GM19025 (cell line): ENCODE measurements at regions not wholly inside any gene's neighbourhood (a gene's known extent, or its start where the extent isn't known, plus 50 kb on each side); places are given as distances from the start of the nearest gene placed in this dataset.

Experiments used
- ATAC-seq: cut with Tn5 transposase; IDR thresholded peaks from one replicate; pipeline ENCODE4 v1.9.1; 2021; ENCODE audit warnings: mild to moderate bottlenecking, low read depth, moderate library complexity; ENCODE audit not compliant: unreplicated experiment

DNA sequence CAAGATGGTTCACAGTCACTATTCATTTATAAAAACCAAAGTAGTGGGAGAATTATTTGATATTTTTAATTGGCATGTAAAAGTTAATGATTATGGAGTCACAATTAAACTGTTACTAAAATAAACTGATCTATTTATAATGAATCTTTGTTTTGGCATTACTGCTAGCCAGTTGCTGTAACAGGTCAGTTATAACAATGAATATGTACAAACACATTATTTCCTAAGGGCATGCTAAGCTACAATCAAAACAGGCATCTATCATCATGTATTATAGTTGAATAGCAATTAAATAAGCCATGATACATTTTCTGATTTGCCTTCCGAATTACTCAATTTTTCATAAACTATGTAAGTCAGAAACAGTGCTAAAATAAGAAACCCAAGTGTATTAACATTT lies 518.3 kb downstream of the SLC16A7 start:
- ATAC-seq = no peak

DNA sequence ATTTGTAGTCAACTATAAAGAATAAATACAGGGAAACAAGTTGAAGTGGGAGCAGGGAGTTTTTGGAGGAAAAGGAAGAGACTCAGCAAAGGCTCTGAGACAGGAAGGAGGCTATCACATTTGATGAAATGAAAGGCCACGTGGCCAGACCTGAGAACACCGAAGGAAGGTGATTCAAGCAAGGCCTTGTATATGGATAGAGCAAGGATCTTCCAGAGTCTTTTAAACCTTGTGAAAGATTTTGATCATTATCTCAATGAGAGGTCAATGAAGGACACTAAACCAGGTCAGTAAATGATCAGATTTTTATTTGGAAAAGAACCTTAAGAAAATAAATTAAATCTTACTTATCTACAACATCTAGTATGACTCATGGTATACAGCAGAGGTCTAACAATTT lies 523.5 kb downstream of the SLC16A7 start:
- ATAC-seq = no peak

DNA sequence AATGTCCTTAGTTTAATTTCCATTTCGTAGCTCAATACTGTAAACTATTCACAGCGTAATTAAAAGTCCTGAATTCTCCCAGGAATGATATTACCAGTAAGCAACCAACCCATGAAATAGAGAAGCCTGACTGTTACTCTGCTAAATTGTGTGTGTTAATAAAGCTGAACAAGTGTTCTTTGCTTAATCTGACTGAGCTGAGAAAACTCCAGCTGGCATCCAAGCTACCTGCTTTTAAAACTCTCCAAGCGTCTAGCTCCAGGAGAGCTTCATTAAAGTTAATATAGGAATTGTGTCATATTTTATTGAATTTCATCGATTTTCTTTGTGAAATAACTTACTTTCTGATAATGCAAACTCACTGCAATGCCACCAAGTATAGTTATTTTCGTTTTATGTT lies 524.4 kb downstream of the SLC16A7 start:
- ATAC-seq = no peak

DNA sequence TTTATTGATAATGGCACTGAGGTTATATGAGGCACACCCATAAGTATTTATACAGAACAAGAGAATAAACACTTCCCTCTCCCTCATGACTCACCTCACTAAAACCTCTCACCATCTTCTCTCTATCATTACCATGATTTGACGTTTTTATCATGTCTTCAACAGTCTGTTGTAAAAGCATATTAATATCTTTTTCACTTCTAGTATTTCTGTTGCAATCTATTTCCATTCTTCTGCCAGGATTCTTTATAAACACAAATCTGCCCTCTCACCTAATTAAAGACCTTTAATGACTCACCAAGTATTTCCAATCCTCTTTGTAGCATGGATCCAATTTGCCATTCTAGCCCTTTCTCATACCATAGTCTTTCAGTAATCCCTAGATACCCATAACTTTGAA lies 527.7 kb downstream of the SLC16A7 start:
- ATAC-seq = no peak

DNA sequence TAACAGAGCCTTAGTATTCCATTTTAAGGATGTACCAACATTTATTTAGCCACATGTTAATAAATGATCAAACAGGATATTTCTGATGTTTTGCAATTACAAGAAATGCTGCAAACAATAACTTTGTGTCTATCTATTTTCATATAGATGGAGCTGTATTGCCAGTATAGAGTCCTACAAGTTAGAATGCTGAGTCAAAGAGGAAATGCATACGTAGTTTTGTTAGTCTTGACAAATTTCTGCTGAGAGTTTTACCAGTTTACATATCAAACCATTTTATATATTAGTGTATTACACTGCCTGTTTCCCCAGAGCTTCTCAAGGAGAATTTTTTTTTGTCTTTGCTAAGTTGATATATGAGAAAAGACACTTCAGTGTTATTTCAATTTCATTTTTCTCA lies 541.7 kb downstream of the SLC16A7 start:
- no peak for ATAC-seq

GRCh38 chr12:60138526-60138925 lies 542.7 kb downstream of the SLC16A7 start:
- ATAC-seq = no peak

GRCh38 chr12:60144395-60144794 lies 548.6 kb downstream of the SLC16A7 start:
- ATAC-seq = no peak

- no peak for ATAC-seq
These were observed 552.3 kb downstream of the SLC16A7 start for GRCh38 chr12:60148109-60148508.

DNA sequence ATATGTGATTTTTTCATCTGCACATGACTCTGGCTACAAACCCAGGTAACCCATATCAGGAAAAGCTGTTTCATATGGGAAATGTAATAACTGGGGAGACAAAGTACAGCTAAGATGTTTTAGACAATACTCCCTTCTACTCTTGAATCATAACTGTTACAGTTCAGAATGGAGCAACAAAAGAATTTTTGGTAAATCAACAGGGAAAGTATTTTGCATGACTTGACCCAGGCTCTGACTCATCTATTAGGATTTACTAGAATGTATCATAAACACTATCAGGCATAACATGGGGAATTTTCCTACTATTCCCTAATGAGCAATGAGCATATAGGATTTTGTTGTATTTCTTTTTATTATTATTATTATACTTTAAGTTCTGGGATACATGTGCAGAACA lies 553.0 kb downstream of the SLC16A7 start:
- no peak for ATAC-seq

GRCh38 chr12:60152756-60153155 lies 556.9 kb downstream of the SLC16A7 start:
- no peak for ATAC-seq

GRCh38 chr12:60159761-60160160 lies 563.9 kb downstream of the SLC16A7 start:
- no peak for ATAC-seq

DNA sequence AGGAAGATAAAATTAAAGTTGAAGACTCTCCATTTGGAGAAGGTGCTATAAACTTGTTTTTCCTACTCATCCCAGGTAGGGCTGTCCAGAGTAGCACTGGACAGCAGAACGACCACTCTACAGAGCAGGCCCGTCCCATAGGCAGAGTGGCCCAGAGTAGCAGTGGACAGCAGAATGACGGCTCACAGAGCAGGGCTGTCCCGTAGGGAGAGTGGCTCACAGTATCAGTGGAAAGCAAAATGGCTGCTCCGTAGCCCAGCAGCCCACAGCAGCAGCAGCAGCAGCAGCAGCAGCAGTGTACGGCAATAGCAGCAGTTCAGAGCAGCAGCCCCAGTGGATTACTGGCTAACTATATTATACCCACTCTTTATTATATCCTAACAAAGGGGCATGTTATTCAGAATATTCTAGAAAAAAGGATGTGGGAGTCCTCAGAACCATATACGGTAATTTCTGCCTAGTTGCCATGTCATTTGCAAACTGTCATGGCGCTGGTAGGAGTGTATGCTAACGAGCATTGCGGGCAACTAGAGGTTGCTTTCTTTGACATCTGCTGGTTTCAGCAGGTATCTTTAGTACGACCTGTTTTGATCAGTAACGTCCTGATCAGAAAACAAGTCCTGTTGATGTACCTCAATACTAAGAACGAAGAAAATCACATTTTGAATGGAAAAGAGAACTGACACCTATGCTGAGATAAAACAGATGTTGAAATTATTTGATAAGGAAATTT lies 567.3 kb downstream of the SLC16A7 start:
- no peak for ATAC-seq

GRCh38 chr12:60165781-60166180 lies 570.0 kb downstream of the SLC16A7 start:
- ATAC-seq = no peak

- ATAC-seq = no peak
These were observed 572.6 kb downstream of the SLC16A7 start for GRCh38 chr12:60168441-60168840.

DNA sequence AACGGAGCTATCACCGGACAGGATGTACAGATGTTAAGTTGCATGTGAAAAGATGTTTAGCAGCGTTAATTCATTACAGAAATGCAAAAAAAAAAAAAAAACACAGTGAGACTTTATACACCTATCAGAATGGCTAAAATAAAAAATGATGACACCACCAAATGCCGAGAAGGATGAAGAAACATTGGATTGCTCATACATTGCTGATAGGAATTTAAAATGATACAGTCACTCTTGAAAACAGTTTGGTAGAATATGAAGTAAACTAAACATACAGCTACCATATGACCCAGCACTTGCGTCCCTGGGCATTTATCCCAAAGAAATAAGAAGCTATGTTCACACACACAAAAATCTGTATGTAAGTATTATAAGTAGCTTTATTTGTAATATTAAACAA lies 574.1 kb downstream of the SLC16A7 start:
- no peak for ATAC-seq

DNA sequence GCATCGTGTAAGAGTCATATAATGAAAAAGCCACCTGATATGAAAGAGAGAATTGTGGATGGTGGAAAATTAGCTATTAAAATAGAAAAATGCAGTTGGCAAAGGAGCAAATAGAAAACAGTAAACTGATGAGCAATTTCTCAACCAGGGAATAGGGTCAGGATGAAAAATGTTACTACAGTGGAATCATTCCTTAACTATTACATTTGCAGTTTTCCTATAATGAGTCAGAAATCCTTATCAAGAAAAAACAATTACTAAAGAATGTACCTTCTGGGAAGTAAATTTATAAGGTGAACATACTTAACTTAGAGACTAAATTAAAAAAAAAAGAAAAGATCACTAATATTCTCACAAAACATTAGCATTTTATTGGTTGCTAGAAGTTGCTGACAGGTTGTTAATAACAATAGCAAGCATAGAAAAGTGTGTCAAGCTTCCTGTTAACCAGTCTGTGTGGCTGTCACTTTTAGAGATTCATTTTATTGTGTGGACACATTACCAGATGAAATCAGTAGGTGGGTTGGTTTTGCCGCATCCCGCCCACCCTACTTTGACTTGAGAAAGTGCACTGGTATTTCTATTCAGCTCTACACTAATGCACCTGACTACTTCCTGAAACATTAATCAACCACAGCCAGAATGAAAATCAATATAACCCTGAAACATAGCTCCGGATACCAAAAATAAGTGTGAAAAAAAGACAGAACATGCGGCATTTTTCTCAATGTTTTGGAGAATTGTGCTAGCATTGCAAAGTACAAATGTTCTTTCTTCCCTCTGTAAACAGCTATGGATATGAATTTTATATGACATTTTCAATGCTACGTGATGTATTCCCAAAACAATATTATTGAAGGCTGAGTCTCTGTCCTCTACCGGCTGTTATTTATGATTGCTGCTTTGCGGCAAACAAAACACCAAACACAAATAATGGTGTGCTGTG lies 576.7 kb downstream of the SLC16A7 start:
- ATAC-seq = no peak

DNA sequence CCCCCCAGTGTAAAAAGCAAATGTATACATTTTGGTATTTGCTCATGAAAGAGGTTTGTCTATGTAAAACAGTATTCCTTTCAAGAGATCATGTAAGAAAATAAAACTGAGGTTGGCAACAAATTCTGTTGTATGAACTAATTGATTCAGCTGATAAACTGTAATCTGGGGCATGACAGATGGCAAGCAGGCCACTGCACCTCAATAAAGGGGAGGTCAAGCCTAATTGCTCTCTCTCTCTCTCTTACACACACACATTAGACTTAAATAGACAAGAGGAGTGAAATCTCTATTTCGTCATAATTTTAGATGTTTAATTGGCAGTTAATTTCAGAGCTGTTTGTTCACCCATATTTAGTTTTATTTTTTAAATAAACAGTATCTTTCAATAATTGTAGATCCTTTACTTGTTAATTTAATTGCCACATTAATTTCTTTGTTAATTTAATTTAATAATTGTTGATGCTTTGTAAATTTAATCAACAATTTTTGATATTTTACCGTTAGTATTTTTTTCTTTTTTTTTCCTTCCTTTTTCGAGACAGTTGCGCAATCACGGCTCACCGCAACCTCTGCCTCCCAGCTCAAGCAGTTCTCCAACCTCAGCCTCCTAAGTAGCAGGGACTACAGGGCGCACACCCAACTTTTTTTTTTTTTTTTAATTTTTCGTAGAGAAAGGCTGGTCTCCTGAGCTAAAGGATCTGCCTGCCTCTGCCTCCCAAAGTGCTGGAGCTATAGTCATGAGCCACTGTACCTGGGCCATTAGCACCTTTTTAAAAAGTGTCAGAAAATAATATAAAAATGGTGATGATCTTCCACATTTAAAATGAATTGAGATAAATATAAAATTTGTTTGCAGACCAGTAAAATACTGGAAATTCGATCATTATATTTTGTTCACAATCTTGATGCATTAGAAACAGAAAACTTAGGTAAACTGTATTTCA lies 577.7 kb downstream of the SLC16A7 start:
- ATAC-seq = no peak

- no peak for ATAC-seq
These were observed 578.6 kb downstream of the SLC16A7 start for GRCh38 chr12:60174476-60174875.

- ATAC-seq = no peak
These were observed 579.1 kb downstream of the SLC16A7 start for GRCh38 chr12:60174941-60175340.

- ATAC-seq = no peak
These were observed 581.1 kb downstream of the SLC16A7 start for GRCh38 chr12:60176891-60177290.

GRCh38 chr12:60180298-60180697 lies 584.5 kb downstream of the SLC16A7 start:
- ATAC-seq = no peak
